H1 (cell line): ENCODE measurements at regions not wholly inside any gene's neighbourhood (a gene's known extent, or its start where the extent isn't known, plus 50 kb on each side); places are given as distances from the start of the nearest gene placed in this dataset.

Source experiments
- EP300 ChIP-seq, 2 experiments: IDR thresholded peaks; 1 replicate in 1 of 2; 2 replicates in 1 of 2; pipeline ENCODE4 v1.6.1; 2011 to 2012; ENCODE audit warnings: low read depth in 2 of 2, low read length in 2 of 2, mild to moderate bottlenecking in 2 of 2, borderline replicate concordance in 1 of 2, inconsistent platforms in 1 of 2, moderate library complexity in 1 of 2
- RNF2 ChIP-seq: fragments of 200-900, 300-1000 bp; sonication (generic); IDR thresholded peaks from 2 replicates; pipeline ENCODE4 v1.7.1; 2016; ENCODE audit warnings: borderline replicate concordance, low read depth, mild to moderate bottlenecking, antibody characterized with exemption, low read length; ENCODE audit not compliant: poor library complexity, severe bottlenecking; ENCODE audit errors: missing control alignments

DNA sequence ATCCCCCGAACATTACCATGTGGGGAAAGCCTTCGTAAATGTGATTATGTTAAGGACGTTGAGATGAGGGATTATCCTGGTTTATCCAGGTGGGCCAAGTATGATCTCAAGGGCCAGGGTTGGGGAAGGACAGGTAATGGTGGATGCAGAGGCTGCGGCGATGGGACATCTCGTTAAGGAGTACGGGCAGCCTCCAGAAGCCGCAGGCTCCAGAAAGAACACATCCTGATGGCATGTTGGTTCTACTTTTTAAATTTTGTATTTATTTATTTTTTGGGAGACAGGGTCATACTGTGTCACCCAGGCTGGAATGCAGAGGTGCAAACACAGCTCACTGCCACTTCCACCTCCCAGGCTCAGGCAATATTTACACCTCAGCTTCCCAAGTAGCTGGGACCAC is 86.2 kb upstream of the RAB6C start (continued):
- no peak for TF ChIP-seq RNF2
- no peak for TF ChIP-seq EP300 (IDR thresholded peaks at IDR 0.05; ENCODE audit: borderline replicate concordance in 1 of 2, low read depth in 2 of 2, low read length in 2 of 2)
